GM19240 (cell line): ENCODE measurements at regions not wholly inside any gene's neighbourhood (a gene's known extent, or its start where the extent isn't known, plus 50 kb on each side); places are given as distances from the start of the nearest gene placed in this dataset.
"Not testable (repeated sequence)": the region's sequence is repeated elsewhere in the genome, so short reads cannot be mapped to it uniquely, and the experiment has no call there.

Experiments
- DNase-seq: peaks from one replicate; pipeline ENCODE4 v3.0.0; 2011; ENCODE audit warnings: low spot score; ENCODE audit not compliant: insufficient read length

GRCh38 chr4:148664636-148665035 lies 222.4 kb upstream of the NR3C2 start:
- no peak for DNase-seq

GRCh38 chr4:148654131-148654530 lies 211.9 kb upstream of the NR3C2 start:
- DNase-seq: no peak

GRCh38 chr4:148653681-148654080 lies 211.5 kb upstream of the NR3C2 start:
- DNase-seq: no peak

- no peak for DNase-seq
Observed at GRCh38 chr4:148651991-148652390, 209.8 kb upstream of the NR3C2 start.

GRCh38 chr4:148649652-148650331 lies 207.6 kb upstream of the NR3C2 start:
- no peak for DNase-seq

GRCh38 chr4:148643851-148644250 lies 201.6 kb upstream of the NR3C2 start:
- DNase-seq: no peak

- DNase-seq: no peak
Observed at GRCh38 chr4:148642907-148643306, 200.7 kb upstream of the NR3C2 start.

- DNase-seq: not testable (repeated sequence)
Observed at GRCh38 chr4:148638079-148638478, 195.9 kb upstream of the NR3C2 start.

GRCh38 chr4:148637453-148637852 lies 195.2 kb upstream of the NR3C2 start:
- DNase-seq: not testable (repeated sequence)

GRCh38 chr4:148634476-148634875 lies 192.3 kb upstream of the NR3C2 start:
- no peak for DNase-seq

GRCh38 chr4:148633720-148634119 lies 191.5 kb upstream of the NR3C2 start:
- DNase-seq: no peak

GRCh38 chr4:148632476-148632875 lies 190.3 kb upstream of the NR3C2 start:
- no peak for DNase-seq

GRCh38 chr4:148630051-148630450 lies 187.8 kb upstream of the NR3C2 start:
- DNase-seq: no peak

- DNase-seq: no peak
Observed at GRCh38 chr4:148618856-148619255, 176.6 kb upstream of the NR3C2 start.

GRCh38 chr4:148608968-148609367 lies 166.8 kb upstream of the NR3C2 start:
- DNase-seq: no peak

GRCh38 chr4:148598418-148599207 lies 156.4 kb upstream of the NR3C2 start:
- DNase-seq: not testable (repeated sequence)

- no peak for DNase-seq
Observed at GRCh38 chr4:148589182-148589581, 147.0 kb upstream of the NR3C2 start.

GRCh38 chr4:148575577-148575976 lies 133.4 kb upstream of the NR3C2 start:
- no peak for DNase-seq

- no peak for DNase-seq
Observed at GRCh38 chr4:148574911-148575310, 132.7 kb upstream of the NR3C2 start.

- no peak for DNase-seq
Observed at GRCh38 chr4:148574502-148574901, 132.3 kb upstream of the NR3C2 start.

- DNase-seq: no peak
Observed at GRCh38 chr4:148574066-148574465, 131.9 kb upstream of the NR3C2 start.

- DNase-seq: no peak
Observed at GRCh38 chr4:148573296-148573695, 131.1 kb upstream of the NR3C2 start.

GRCh38 chr4:148565801-148566200 lies 123.6 kb upstream of the NR3C2 start:
- DNase-seq: no peak
